Fibroblast of skin of left quadriceps (primary cell): ENCODE measurements at regions not wholly inside any gene's neighbourhood (a gene's known extent, or its start where the extent isn't known, plus 50 kb on each side); places are given as distances from the start of the nearest gene placed in this dataset.
A peak's percentile ranks its signal among the peaks of the same experiment; 100 is the strongest.

Source experiments
- DNase-seq, 2 experiments: peaks; one replicate each; pipeline ENCODE4 v3.0.0-alpha.2; 2013; ENCODE audit warnings: low read depth in 2 of 2

DNA sequence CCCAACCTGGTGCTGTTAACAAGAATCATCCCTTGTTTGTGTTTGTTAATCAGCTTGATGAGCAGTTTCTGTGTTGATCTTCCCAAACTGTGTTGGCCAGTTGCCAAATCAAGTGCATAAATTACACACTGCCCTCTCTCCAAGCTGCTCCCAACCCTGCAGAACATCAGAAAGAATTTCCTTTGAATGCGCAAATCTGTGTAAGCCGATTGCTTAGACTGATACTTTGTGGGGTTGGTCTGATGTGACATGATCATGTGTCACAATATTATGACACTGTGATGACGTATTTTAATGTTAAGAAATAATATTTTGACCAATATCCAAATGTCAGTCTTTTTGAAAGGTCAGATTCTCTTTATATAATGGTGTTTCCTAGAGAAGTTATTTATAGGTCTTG, 766.4 kb upstream of the WWC1 start:
- no peak for DNase-seq

DNA sequence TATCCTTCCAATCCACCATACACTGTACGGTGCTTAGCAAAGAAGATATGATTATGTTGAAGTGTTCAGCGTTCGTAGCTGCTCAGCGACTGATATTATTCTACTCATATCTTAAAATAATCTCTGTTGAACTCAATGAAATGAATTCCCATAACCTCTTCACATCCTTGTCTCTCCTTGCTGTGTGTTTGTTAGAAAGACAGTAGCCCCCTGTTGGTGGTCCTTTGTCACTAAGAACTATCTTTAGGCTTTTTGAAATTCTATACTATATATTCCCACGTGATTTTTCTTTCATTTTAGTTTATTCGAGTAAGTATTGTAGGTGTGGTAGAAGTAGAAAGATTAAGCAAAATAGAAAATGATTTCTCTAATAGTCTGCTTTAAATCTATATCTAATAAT, 762.8 kb upstream of the WWC1 start:
- DNase-seq: no peak

DNA sequence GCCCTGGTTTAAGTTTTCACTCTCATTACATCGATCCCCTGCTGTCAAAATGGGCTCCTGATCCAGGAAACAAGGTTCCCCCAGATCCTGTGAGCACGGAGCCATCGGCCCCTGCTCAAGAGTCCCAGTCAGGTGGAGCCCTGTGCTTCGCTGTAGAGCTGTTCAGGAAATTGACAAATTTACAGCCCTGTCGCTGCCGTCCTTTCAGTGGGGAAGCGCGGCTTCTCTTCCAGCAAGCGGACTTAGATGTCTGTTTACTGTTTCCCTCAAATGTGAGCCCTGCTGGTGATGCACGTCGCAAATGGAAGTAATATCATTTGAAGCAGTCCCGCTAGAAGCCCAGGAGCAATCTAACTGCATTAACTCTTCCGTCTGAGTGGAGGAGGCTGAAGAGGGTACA, 760.9 kb upstream of the WWC1 start:
- DNase-seq: no peak

DNA sequence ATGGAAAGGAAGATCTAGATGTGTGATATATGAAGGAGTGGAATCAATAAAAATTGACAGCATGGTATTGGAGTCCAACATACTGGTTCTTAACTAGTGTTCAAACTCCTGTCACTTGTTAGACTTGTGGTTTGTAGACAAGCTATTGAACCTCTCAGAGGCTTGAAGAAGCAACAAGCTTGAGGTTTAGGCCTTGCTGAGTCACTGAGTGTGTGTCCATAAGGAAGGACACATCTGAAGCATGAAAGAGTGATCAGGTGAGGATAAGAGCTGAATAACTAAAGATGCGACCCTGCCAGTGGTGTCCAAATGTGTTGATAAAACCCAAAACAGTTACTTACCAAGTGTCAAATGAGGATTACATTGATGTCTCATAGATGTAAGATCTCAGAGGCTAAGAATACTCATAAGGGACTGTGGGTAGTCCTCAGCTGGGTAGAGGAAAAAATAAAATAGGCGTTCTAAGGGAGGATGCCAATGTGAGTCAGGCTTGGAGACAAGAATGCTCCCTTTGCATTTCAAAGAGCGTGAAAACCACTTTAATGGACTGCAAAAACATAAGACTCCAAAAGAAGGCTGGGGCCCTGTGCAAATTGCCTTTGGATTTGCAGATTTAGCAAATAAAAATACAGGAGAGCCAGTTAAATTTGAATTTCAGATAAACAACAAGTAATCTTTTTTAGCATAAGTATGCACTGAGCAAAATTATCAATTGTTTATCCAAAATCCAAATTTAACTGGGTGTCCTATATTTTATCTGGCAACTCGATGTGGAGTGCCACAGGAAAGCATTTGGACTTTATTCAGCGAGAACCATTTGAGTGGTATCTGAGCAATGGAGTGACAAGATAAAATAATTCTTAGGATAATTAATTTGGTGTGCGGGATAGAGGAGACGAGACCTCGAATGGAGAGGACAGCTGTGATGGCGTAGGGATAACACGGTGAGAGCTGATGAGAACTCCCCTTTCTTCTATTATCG, 757.3 kb upstream of the WWC1 start:
- no peak for DNase-seq

DNA sequence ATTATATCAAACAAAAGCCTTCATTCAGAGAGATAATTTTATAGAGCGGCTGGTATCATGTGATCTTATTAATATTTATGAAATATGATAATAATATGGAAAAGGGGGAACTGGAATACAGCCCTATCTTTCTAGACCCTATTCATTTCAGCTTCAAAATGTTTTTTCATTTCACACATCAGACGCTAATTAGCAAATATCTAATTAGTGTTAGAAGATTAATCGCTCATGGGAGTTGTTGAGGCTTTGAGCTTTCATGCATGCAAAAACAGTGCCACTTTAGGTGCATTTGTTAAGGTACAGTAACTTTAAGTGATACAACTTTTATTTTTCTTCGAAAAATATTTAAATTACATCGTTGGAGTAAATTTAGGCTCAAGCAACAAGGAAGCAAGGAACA, 751.7 kb upstream of the WWC1 start:
- DNase-seq: no peak

DNA sequence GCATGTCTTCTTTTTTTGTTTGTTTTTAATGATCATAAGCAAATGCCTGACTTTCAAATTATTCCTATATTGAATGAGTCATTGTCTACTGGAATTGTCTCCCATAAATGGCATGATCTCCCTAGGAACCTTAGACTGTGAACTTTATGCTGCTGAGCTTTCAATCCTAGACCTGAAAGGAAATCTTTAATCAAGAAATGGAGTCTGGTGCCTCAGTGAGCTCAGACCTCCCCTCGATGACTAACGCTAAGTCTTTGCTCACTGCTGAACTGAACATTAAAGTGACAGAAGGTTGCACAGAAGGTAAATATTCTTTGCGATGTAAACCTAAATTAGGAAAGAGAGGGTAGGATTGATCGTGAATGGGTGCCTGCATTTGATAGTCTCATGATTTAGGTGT, 745.2 kb upstream of the WWC1 start:
- no peak for DNase-seq

DNA sequence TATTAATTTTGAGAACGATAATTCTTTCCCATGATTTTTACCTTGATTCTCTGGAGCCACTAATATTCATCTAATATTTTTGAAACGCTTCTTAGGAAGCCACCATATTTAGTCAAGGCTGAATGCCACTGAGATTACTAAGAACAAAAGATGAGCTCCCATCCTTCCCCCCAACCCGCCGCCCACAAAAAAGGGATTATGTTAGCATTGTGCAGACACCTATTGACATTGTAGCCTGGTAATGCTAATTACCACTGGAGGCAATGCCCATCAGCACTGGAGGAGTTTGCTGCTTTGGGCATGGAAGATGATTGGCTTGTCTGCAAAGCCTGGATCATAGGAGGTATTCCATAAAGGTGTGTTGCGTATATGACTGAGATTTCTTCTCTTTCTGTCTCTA, 739.1 kb upstream of the WWC1 start:
- no peak for DNase-seq

DNA sequence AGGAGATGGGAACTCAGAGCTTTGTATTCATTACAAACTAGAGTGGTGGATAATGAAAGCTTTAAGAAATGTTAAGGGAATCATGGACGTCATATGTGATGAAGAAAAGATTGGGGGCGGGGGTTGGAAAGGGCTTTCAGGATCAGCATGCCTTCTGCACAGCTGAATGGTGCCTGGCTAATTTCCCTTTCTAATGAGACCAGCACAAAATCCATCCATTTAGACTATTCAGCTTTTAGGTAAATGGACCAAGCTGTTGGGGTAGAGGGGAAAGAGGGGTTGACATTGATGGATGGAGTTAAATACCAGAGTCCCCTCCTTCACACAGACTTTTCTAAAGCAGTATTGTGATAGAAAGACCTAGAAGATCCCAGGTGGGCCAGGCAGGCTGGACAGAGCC, 737.9 kb upstream of the WWC1 start:
- DNase-seq: no peak

DNA sequence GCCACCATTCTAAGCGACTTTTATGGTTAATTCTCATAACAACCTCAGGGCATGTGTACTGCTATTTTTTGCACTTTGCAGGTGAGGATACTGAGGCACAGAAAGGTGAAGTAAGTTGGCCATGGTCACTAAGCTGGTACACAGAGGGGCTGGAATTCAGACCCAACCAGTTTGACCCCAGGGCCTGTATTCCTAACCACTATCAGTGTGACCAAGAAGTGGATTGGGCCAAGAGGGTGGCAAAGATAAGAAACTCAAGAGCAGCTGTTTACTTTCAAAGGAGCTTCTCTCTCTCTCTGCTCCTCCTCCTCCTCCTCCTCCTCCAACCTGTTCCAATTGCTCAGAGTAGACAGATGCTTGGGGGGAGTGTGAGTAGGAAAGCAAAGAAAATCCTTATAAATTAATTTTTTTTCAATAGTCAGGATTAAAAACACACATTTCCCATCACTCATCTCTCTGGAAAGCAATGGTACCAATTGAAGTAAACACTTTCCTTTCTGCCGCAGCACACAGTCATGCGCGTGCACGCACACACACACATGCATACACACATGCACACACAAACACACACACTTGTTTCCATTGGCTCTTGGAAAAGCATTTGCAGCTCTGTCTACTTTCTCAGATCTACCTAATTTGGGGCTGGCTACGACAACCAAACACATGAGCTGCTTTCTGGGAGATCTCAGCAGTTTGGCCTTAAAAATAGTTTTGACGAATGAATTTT, 736.7 kb upstream of the WWC1 start:
- DNase-seq: no peak

DNA sequence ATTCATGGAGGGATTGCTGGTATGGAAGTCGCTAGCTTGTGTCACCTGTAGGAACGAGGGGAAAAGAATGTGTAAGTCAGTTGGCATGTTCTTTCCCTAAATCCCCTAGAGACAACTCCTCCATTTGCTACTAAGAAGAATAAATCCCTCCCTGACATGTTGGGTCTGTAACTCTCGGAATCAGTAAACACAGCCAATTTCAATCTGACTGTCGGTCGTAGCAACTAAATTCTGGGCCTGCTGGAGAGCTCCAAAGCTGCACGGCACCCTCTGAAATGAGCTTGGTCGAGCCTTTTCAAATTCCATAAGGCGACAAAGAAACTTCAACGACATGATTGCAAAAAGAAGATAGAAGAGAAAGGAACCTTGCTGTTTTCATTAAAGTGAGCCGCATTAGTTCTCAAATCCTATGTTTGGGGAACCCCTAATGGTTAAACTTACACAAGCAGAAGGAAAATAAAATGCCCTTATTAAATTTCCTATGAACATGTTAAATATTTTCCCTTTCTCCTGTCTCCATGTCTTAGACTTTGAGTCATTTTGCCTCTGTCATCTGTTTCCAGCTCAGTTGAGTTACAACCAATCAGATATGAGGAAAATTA, 735.8 kb upstream of the WWC1 start:
- no peak for DNase-seq

DNA sequence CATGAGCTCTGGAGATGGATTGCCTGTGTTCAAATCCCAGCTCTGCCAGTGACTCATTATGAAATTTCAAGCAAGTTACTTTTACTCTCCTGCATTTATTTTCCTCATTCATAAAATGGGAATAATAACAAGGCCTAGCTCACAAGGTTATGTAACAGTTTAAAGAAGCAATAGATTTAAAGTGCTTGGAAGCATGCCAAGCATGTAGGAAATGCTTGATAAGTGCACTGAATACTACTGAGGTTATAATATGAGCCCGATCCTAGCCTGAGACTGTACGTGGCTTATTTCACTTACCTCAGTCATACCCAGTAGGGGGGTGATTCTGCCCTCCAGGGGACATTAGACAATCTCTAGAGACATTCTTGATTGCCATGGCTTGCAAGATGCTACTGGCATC, 734.1 kb upstream of the WWC1 start:
- DNase-seq: no peak

DNA sequence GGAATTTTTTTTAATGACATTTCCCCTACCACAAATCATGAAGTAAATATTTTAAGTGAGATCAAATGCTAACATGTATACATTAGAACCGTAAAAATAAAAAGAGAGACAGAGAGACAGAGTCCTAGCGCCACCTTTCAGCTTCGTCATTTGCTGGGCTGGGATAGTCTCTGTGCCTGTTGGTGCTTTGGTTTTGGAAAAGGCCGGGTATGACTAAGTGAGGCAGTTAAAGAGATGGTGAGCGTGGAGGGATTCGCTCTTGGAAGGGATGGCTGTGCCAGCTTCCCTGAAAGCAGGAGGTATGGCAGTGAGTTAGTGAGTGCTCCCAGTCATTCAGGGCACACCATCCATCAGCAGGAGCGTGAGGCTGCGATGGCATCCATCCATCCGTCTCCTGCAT, 729.6 kb upstream of the WWC1 start:
- no peak for DNase-seq

DNA sequence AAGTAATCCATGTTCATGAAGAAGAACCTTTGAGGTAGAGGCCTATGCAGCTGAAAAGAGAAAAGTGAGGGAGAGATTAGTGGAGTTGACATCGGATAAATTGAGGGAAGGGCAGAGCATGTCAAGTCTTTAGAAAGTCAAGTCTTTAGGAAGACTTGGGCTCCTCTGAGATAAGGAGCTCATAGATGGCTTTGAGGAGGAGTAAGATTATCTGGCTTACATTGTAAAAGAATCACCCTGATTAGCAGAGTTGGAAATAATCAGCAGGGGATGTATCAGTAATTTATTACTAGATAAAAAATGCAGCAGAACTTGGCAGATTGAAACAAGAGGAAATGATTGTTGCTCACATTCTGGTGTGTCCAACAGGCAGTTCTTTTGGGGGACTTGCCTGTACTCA, 727.2 kb upstream of the WWC1 start:
- no peak for DNase-seq

DNA sequence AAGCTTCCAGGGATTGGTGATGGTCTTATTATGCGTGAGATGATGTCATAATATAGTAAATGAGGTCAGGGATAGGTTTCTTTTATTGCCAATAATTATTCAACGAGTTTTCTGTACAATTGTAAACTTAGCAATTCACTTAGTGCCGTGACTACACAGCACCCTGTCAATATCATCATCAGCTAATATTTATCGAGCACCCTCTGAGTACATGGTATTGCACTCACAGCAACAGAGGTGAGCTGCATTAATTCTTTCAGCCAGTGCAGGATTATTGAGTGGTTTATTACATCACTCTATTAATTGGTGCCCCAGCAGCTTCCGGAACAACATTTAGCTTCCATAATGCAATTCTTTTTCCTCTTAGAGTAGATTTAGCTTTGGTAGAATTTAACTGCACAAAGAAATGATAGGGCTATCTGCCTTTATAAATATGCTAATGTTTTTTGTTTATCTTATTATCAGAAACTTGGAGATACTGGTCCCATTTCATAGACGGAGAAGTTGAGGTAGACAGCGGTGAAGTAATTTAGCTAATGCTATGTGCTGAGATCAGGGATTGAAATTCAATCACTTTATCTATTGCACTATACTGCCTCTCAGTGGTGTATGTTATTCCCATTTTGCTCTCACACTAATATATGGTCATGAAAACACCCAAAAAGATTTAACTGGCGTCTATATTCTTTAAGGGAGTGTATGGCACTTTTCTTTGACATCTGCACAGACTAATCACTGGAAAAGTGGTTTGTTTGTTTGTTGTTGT, 726.1 kb upstream of the WWC1 start:
- no peak for DNase-seq

DNA sequence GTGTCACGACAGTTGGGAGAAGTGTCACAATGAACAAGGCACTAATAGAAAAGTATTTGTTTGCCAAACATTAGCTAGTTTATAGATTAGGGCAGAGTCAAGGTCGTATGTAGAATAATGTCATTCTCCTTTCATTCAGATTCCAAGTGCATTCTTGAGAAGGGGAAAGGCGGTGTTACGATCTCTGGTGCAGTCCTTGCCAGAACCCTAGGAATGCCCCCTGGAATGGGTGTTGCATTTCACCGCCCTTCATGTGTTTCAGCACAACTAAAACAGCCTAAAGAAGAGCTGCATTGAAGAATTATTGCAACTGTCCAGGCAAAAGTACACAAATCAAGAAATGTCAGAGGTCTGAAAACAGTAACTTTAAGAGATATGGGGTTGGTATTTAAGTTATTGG, 721.0 kb upstream of the WWC1 start:
- DNase-seq: no peak

DNA sequence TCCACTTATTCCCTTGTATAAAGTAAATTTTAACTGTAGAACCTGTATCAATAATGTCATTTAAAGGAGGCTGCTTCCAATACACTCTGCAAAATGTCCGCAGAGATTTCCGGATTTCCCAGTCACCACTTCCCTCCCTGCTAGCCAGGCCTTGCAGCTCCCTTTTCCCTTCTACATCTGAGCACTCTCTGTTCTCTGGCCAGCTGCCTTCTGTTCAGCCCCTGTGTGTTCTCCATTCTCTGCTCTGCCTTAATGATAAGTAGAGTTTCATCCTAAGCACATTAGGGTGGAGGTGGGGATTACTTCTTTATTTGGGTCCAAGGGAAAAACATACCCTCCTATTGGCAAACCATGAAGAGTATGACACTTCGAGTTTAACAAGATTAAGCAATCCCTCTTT, 719.6 kb upstream of the WWC1 start:
- DNase-seq: no peak

DNA sequence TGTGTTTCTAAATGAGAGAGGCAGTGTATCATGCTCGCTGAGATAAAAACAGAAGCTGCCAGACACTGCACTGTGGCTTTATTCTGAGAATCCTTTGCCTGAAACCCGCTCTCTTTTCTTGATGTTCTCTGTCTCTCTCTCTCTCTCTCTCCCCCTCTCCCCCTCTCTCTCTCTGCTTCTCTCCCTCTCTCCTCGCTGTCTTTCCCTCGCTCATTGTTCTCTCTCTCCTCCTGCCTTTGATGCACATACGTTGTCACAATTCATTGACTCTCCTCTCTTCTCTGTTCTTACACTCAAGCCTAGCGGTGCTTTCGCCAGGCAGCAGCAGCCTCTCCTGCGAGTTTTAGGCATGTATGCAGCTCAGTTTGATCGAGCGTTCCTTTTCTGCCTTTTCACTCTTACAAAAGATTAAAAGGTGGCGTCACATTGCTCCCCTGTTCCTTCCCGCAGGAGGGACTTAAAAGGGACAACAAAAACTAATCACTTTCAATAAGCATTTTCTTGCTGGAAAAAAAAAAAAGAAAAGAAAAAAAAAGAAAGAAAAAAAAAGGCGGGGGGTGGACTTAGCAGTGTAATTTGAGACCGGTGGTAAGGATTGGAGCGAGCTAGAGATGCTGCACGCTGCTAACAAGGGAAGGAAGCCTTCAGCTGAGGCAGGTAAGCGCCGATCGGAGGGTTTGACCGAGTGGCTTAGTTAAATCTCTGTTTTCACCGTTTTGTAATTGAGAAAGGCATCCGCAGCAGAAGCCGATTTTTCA, 717.9 kb upstream of the WWC1 start:
- peak in 1 of 2 experiments; percentile 39 for DNase-seq

DNA sequence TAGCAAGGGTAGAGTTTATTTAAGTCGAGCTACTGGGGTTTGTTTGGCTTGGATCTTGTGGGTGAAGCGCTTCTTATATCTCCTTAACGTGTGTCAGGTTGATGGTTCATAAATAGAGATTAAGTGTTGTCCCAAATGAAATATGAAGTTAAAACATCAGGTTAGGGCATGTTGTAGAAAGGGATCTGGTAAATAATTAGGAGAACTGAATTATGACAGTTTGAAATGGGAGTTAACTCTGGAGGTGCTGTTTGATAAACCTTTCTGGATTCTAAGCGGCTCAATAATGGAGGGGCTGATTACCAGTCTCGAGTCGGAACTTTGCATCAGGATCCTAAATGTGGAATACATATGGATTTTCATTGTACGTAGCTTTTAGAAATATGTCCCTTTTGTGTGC, 717.0 kb upstream of the WWC1 start:
- no peak for DNase-seq

DNA sequence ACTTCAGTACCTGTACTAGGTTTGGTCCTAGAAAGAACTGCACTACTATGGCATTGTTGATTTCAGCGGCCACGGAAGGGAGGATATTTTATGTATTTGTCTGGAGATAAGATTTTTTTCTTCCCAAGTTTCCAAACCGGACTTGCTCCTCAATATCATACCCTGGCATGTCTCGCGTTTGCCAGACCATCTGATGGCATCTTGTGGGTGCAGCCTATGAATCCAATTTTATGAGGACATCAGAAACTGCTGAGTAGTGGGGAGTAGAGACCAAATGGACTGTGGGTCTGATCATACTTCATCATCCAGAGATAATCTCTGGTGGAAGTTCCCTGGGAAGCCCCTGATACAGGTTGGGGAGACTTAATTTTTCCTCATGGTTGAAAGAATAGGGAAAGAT, 716.1 kb upstream of the WWC1 start:
- DNase-seq: no peak

DNA sequence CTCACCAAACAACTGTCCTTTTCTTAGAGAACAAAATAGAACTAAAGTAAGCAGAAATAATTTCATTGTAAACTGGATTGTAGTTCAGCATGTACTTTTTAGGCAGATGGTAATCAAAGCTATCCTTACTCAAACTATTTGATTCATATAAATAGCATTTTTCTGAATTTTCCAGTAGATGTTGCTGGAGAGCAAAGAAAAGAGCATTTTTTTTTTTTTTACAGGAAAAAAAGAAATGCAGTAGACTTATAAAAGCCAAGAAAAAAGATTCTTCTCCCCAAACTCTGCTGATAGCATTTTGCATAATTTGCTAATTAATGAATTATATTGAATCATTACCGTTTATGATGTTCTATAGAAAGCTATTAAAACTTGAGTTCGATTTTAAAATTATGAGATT, 715.3 kb upstream of the WWC1 start:
- DNase-seq: no peak

DNA sequence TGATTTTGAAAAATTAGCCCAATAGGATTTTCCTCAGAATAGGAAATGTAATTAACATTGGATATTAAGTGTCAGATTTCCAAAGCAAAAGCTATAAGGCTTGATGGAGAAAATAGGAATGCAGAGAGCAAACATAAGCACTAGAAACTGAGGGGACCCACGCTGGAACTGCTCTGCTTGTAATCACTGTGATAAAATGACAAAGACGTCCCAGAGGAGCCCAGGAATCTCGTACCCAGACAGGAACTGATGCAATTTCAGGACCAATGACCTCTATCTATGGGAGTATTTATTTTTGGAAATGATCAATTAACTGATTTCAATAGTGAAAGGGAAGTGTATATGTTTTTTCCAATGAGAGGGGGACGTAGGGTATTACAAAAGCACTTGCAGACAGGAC, 714.5 kb upstream of the WWC1 start:
- DNase-seq: no peak
